PC-3 (cell line): ENCODE measurements at regions not wholly inside any gene's neighbourhood (a gene's known extent, or its start where the extent isn't known, plus 50 kb on each side); places are given as distances from the start of the nearest gene placed in this dataset.

Experiments used
- ATAC-seq: fragments of 200-7000 bp; cut with Tn5 transposase; 2 replicates; pipeline ENCODE4 v1.9.1; 2020; ENCODE audit warnings: mild to moderate bottlenecking, moderate library complexity
- BruUV-seq: library from RNA; stranded (reverse); fragments of 400-500 nt; replicated peaks from 2 replicates; lab custom pipeline; 2021; lab: Mats Ljungman, UMichigan
- CTCF ChIA-PET: fragments of 300-600 bp; sonication (Branson Sonifier 250); formaldehyde crosslinking; loops from one replicate; lab custom pipeline; 2022; ENCODE audit warnings: antibody characterized with exemption; lab: Charles Lee
- POLR2A ChIA-PET: fragments of 300-600 bp; sonication (Branson Sonifier 250); formaldehyde crosslinking; loops from one replicate; lab custom pipeline; 2022; ENCODE audit warnings: antibody characterized with exemption; ENCODE audit not compliant: unreplicated experiment; lab: Charles Lee
- DNase-seq: peaks from one replicate; pipeline ENCODE4 v3.0.0-alpha.2; 2015
- H2AFZ ChIP-seq: fragments of 300-600 bp; sonication (generic); 2 replicates; pipeline ENCODE4 v1.6.0; 2016; ENCODE audit warnings: antibody characterized with exemption, low read length
- H3F3A ChIP-seq: fragments of 300-600 bp; sonication (generic); one replicate; pipeline ENCODE4 v1.6.0; 2017; ENCODE audit warnings: antibody characterized with exemption, low read length, control low read depth, mild to moderate bottlenecking; ENCODE audit not compliant: unreplicated experiment
- H3K27ac ChIP-seq: fragments of 300-600 bp; sonication (generic); 2 replicates; pipeline ENCODE4 v1.5.1; 2016; ENCODE audit warnings: mild to moderate bottlenecking, low read length
- H3K27me3 ChIP-seq: fragments of 300-600 bp; sonication (generic); 2 replicates; pipeline ENCODE4 v1.6.1; 2016; ENCODE audit warnings: low read length, mixed read lengths
- H3K36me3 ChIP-seq: fragments of 300-600 bp; sonication (generic); 2 replicates; pipeline ENCODE4 v1.6.1; 2016; ENCODE audit warnings: low read depth, mixed run types, low read length, mixed read lengths
- H3K4me1 ChIP-seq: fragments of 300-600 bp; sonication (generic); 2 replicates; pipeline ENCODE4 v1.5.1; 2016; ENCODE audit warnings: low read length; ENCODE audit not compliant: insufficient read depth
- H3K4me2 ChIP-seq: fragments of 300-600 bp; sonication (generic); 2 replicates; pipeline ENCODE4 v1.6.0; 2016; ENCODE audit warnings: low read length
- H3K4me3 ChIP-seq: fragments of 300-600 bp; sonication (generic); 2 replicates; pipeline ENCODE4 v1.5.1; 2016; ENCODE audit warnings: mild to moderate bottlenecking, low read length, mixed read lengths
- H3K79me2 ChIP-seq: fragments of 300-600 bp; sonication (generic); 2 replicates; pipeline ENCODE4 v1.6.1; 2017; ENCODE audit warnings: low read length, mixed read lengths
- H3K9ac ChIP-seq: fragments of 300-600 bp; sonication (generic); 2 replicates; pipeline ENCODE4 v1.6.0; 2016; ENCODE audit warnings: mild to moderate bottlenecking, low read length
- H3K9me2 ChIP-seq: fragments of 300-600 bp; sonication (generic); replicated peaks from 2 replicates; pipeline ENCODE4 v1.6.1; 2016; ENCODE audit warnings: mixed run types, low read length, mixed read lengths
- H3K9me3 ChIP-seq: fragments of 300-600 bp; sonication (generic); 2 replicates; pipeline ENCODE4 v1.6.1; 2016; ENCODE audit warnings: low read length, mixed read lengths
- H4K20me1 ChIP-seq: fragments of 300-600 bp; sonication (generic); 2 replicates; pipeline ENCODE4 v1.6.1; 2016; ENCODE audit warnings: low read length, mixed read lengths
- EZH2 ChIP-seq: fragments of 300-600 bp; sonication (generic); IDR thresholded peaks from one replicate; pipeline ENCODE4 v1.6.1; 2017; ENCODE audit warnings: antibody characterized with exemption, mild to moderate bottlenecking, low read length; ENCODE audit not compliant: unreplicated experiment
- EZH2phosphoT487 ChIP-seq: fragments of 300-600 bp; sonication (generic); IDR thresholded peaks from 2 replicates; pipeline ENCODE4 v1.6.1; 2018; ENCODE audit warnings: mild to moderate bottlenecking, antibody characterized with exemption, low read length, borderline replicate concordance
- intact Hi-C: fragments of 100-400 bp; cut with micrococcal nuclease; formaldehyde crosslinking; loops from 2 replicates; pipeline ENCODE4 v1.9.0; 2023
- TF ChIP-seq, protein P1 (sequence below): fragments of 300-600 bp; sonication (generic); conservative IDR thresholded peaks from 2 replicates; pipeline ENCODE4 v1.5.1; 2017; ENCODE audit warnings: antibody characterized with exemption, low read depth, mild to moderate bottlenecking, low read length

DNA sequence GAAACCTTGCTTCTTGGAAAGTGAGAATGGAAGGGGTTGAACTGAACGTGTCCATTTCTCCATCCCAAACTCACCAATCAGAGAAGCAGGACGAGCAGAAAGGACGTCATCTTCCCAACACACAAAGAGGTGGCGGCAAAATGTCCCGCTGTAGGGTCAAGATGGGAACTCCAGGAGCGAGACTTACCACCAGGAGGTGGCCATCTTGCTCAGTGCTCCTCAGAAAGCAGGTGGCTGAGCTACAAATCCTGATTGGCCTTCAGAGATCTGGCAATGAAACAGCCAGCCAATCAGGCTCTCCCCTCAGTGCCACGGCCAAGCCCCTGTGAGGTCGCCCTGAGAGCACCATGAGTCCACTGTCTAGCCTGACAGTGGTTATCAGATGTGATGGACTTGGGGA lies 259.0 kb downstream of the NDUFS4 start:
- Histone ChIP-seq H3K9me3 (no peaks in the 10 kb centered on the region), H3F3A (no peaks in the 10 kb centered on the region), H3K4me2 (no peak overlapping the region), H3K36me3 (no peaks in the 10 kb centered on the region), H3K27me3 (no peaks in the 10 kb centered on the region), H3K9ac (no peak overlapping the region), H3K9me2 (no peaks in the 10 kb centered on the region), H3K4me1 (no peaks in the 10 kb centered on the region), H3K4me3 (no peak overlapping the region), H3K79me2 (no peaks in the 10 kb centered on the region), H3K27ac (no peak overlapping the region), H2AFZ (no peak overlapping the region), H4K20me1 (no peaks in the 10 kb centered on the region)
- TF ChIP-seq EZH2phosphoT487 (no peak), EZH2 (no peak)
- TF ChIP-seq, protein P1, sequence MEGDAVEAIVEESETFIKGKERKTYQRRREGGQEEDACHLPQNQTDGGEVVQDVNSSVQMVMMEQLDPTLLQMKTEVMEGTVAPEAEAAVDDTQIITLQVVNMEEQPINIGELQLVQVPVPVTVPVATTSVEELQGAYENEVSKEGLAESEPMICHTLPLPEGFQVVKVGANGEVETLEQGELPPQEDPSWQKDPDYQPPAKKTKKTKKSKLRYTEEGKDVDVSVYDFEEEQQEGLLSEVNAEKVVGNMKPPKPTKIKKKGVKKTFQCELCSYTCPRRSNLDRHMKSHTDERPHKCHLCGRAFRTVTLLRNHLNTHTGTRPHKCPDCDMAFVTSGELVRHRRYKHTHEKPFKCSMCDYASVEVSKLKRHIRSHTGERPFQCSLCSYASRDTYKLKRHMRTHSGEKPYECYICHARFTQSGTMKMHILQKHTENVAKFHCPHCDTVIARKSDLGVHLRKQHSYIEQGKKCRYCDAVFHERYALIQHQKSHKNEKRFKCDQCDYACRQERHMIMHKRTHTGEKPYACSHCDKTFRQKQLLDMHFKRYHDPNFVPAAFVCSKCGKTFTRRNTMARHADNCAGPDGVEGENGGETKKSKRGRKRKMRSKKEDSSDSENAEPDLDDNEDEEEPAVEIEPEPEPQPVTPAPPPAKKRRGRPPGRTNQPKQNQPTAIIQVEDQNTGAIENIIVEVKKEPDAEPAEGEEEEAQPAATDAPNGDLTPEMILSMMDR: no peak
- ATAC-seq (no peak), DNase-seq (no peak)
- CTCF ChIA-PET: no interaction called here
- no TSS peak for BruUV-seq
- intact Hi-C loops: no loop called here
- POLR2A ChIA-PET: no interaction called here

DNA sequence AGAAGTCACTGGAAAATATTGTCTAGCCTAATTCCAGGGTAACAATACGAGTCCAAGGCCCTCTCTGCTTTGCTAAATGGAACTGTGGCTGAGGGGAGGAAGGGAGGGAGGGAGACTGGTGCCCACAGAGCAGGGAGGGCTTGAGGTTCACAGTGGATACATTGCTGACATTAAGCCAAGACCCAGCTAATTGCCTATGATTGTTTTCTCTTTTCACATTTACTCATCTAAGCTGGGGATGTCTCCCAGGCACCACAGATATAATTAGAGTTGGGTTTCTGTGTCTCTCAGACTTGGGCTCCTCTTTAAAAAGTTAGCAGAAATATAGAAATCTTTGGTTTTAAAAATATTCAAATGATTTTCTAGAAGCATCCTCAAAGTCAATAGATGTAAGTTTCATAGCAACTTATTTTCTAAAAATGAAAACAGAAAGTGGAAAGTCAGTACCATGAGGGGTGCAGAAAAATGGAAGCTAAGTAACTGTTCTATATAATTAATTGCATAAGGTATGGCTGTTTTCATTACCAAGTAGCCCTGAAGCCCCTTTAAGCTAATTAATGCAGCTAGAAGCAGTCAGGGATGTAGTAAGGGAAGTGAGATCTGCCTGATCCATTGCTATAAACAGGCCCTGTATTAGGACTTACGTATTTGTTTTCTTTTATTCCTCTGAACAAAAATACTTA lies 259.8 kb downstream of the NDUFS4 start:
- H3K9me2 ChIP-seq: no peaks in the 10 kb centered on the region
- H3F3A ChIP-seq: no peaks in the 10 kb centered on the region
- ATAC-seq (no peak), DNase-seq (no peak)
- H3K9me3 ChIP-seq: no peaks in the 10 kb centered on the region
- H3K9ac ChIP-seq: no peak overlapping the region
- no peaks in the 10 kb centered on the region for H4K20me1 ChIP-seq
- no peaks in the 10 kb centered on the region for H3K4me1 ChIP-seq
- no peak overlapping the region for H3K27ac ChIP-seq
- H2AFZ ChIP-seq: no peak overlapping the region
- BruUV-seq: no TSS peak
- ChIA-PET POLR2A (no interaction called here), CTCF (no interaction called here)
- intact Hi-C loops: no loop called here
- no peaks in the 10 kb centered on the region for H3K27me3 ChIP-seq
- no peak overlapping the region for H3K4me3 ChIP-seq
- H3K79me2 ChIP-seq: no peaks in the 10 kb centered on the region
- no peaks in the 10 kb centered on the region for H3K36me3 ChIP-seq
- TF ChIP-seq, protein P1: no peak
- no peak for TF ChIP-seq EZH2phosphoT487
- no peak for TF ChIP-seq EZH2
- H3K4me2 ChIP-seq: no peak overlapping the region

DNA sequence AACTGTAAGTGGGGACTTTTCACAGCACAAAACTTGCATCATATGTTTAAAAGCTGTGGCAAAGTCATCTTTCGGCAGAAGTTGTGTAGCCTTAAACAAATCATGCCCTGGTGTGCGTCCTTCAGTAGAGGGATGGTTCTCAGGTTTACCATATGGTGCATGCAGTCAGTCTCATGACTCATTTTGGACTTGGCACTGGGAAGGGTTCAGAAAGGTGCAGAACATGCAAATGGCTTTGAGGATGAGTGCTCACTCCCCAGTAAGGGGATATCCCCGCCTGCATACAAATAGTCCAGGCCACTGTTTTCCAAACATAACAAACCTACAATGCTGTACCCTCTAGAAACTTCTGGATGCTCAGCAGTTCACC lies 260.3 kb downstream of the NDUFS4 start:
- no peak overlapping the region for H3K9ac ChIP-seq
- no peak for ATAC-seq
- H3K9me3 ChIP-seq: no peaks in the 10 kb centered on the region
- CTCF ChIA-PET: no interaction called here
- no peaks in the 10 kb centered on the region for H3K27me3 ChIP-seq
- H3K27ac ChIP-seq: no peak overlapping the region
- H3K36me3 ChIP-seq: no peaks in the 10 kb centered on the region
- POLR2A ChIA-PET: no interaction called here
- no peaks in the 10 kb centered on the region for H3K9me2 ChIP-seq
- no peak overlapping the region for H3K4me3 ChIP-seq
- no peaks in the 10 kb centered on the region for H4K20me1 ChIP-seq
- TF ChIP-seq, protein P1: no peak
- TF ChIP-seq EZH2 (no peak), EZH2phosphoT487 (no peak)
- H3K4me1 ChIP-seq: no peaks in the 10 kb centered on the region
- intact Hi-C loops: no loop called here
- no peaks in the 10 kb centered on the region for H3F3A ChIP-seq
- H2AFZ ChIP-seq: no peak overlapping the region
- DNase-seq: no peak
- no peak overlapping the region for H3K4me2 ChIP-seq
- H3K79me2 ChIP-seq: no peaks in the 10 kb centered on the region
- no TSS peak for BruUV-seq
